ENCODE measurements at regions not wholly inside any gene's neighbourhood (a gene's known extent, or its start where the extent isn't known, plus 50 kb on each side); places are given as distances from the start of the nearest gene placed in this dataset.

- Histone ChIP-seq H3K4me3 (ENCODE audit: low read depth, low read length) (no peak overlapping the region), H3K36me3 (ENCODE audit: control insufficient read depth, insufficient read depth, low read length) (no peaks in the 10 kb centered on the region), H3K9me3 (ENCODE audit: control insufficient read depth, insufficient read depth, low read length) (no peaks in the 10 kb centered on the region), H3K27me3 (ENCODE audit: control insufficient read depth, insufficient read depth, low read length) (no peaks in the 10 kb centered on the region), H3K4me1 (ENCODE audit: control insufficient read depth, insufficient read depth, low read length) (no peaks in the 10 kb centered on the region), H3K27ac (ENCODE audit: low read depth, low read length) (no peak overlapping the region)
- no peak for DNase-seq (ENCODE audit: low read depth in 4 of 6, low spot score in 6 of 6)
- 86% methylated on average over 2 of the region's 6 CpGs for WGBS (ENCODE audit: insufficient coverage)
These were observed 149.0 kb upstream of the FAM20A start for GRCh38 chr17:68750208-68750562.

- Histone ChIP-seq H3K4me3 (ENCODE audit: low read depth, low read length) (no peak overlapping the region), H3K27me3 (ENCODE audit: control insufficient read depth, insufficient read depth, low read length) (no peaks in the 10 kb centered on the region), H3K9me3 (ENCODE audit: control insufficient read depth, insufficient read depth, low read length) (no peaks in the 10 kb centered on the region), H3K4me1 (ENCODE audit: control insufficient read depth, insufficient read depth, low read length) (no peaks in the 10 kb centered on the region), H3K36me3 (ENCODE audit: control insufficient read depth, insufficient read depth, low read length) (no peaks in the 10 kb centered on the region), H3K27ac (ENCODE audit: low read depth, low read length) (peak overlapping the region; percentile 38)
- 63% methylated on average over 7 of the region's 12 CpGs for WGBS (ENCODE audit: insufficient coverage)
- DNase-seq (ENCODE audit: low read depth in 4 of 6, low spot score in 6 of 6): peak in 1 of 6 donors; percentile 12
These were observed 148.4 kb upstream of the FAM20A start for GRCh38 chr17:68749349-68750207.

- no peak overlapping the region for H3K4me3 ChIP-seq (ENCODE audit: low read depth, low read length)
- no peak for DNase-seq (ENCODE audit: low read depth in 4 of 6, low spot score in 6 of 6)
- no peaks in the 10 kb centered on the region for H3K27me3 ChIP-seq (ENCODE audit: control insufficient read depth, insufficient read depth, low read length)
- no peaks in the 10 kb centered on the region for H3K36me3 ChIP-seq (ENCODE audit: control insufficient read depth, insufficient read depth, low read length)
- no peaks in the 10 kb centered on the region for H3K9me3 ChIP-seq (ENCODE audit: control insufficient read depth, insufficient read depth, low read length)
- H3K27ac ChIP-seq (ENCODE audit: low read depth, low read length): no peak overlapping the region
- WGBS (ENCODE audit: insufficient coverage): 100% methylated on average over 2 of the region's 2 CpGs
- no peaks in the 10 kb centered on the region for H3K4me1 ChIP-seq (ENCODE audit: control insufficient read depth, insufficient read depth, low read length)
These were observed 147.2 kb upstream of the FAM20A start for GRCh38 chr17:68748381-68748780.

GRCh38 chr17:68740555-68741447, 139.6 kb upstream of the FAM20A start:
- H3K27ac ChIP-seq (ENCODE audit: low read depth, low read length): no peak overlapping the region
- no peak for DNase-seq (ENCODE audit: low read depth in 4 of 6, low spot score in 6 of 6)
- no peaks in the 10 kb centered on the region for H3K27me3 ChIP-seq (ENCODE audit: control insufficient read depth, insufficient read depth, low read length)
- no peaks in the 10 kb centered on the region for H3K36me3 ChIP-seq (ENCODE audit: control insufficient read depth, insufficient read depth, low read length)
- H3K4me1 ChIP-seq (ENCODE audit: control insufficient read depth, insufficient read depth, low read length): no peaks in the 10 kb centered on the region
- H3K9me3 ChIP-seq (ENCODE audit: control insufficient read depth, insufficient read depth, low read length): peaks cover 1% of the 10 kb centered on the region
- 100% methylated on average over 1 of the region's 8 CpGs for WGBS (ENCODE audit: insufficient coverage)
- H3K4me3 ChIP-seq (ENCODE audit: low read depth, low read length): no peak overlapping the region

GRCh38 chr17:68737761-68738443, 136.7 kb upstream of the FAM20A start:
- Histone ChIP-seq H3K4me3 (ENCODE audit: low read depth, low read length) (no peak overlapping the region), H3K9me3 (ENCODE audit: control insufficient read depth, insufficient read depth, low read length) (peaks cover 1% of the 10 kb centered on the region), H3K27ac (ENCODE audit: low read depth, low read length) (no peak overlapping the region), H3K4me1 (ENCODE audit: control insufficient read depth, insufficient read depth, low read length) (no peaks in the 10 kb centered on the region), H3K27me3 (ENCODE audit: control insufficient read depth, insufficient read depth, low read length) (no peaks in the 10 kb centered on the region), H3K36me3 (ENCODE audit: control insufficient read depth, insufficient read depth, low read length) (no peaks in the 10 kb centered on the region)
- WGBS (ENCODE audit: insufficient coverage): 70% methylated on average over 2 of the region's 6 CpGs
- DNase-seq (ENCODE audit: low read depth in 4 of 6, low spot score in 6 of 6): peak in 1 of 6 donors; percentile 29

- H3K27ac ChIP-seq (ENCODE audit: low read depth, low read length): no peak overlapping the region
These were observed 133.8 kb upstream of the FAM20A start for GRCh38 chr17:68734931-68735330.

GRCh38 chr17:68734187-68734900, 133.2 kb upstream of the FAM20A start:
- H3K4me3 ChIP-seq (ENCODE audit: low read depth, low read length): no peak overlapping the region
- no peaks in the 10 kb centered on the region for H3K9me3 ChIP-seq (ENCODE audit: control insufficient read depth, insufficient read depth, low read length)
- no peaks in the 10 kb centered on the region for H3K36me3 ChIP-seq (ENCODE audit: control insufficient read depth, insufficient read depth, low read length)
- H3K27ac ChIP-seq (ENCODE audit: low read depth, low read length): no peak overlapping the region
- WGBS (ENCODE audit: insufficient coverage): 78% methylated on average over 3 of the region's 6 CpGs
- no peak for DNase-seq (ENCODE audit: low read depth in 4 of 6, low spot score in 6 of 6)
- no peaks in the 10 kb centered on the region for H3K27me3 ChIP-seq (ENCODE audit: control insufficient read depth, insufficient read depth, low read length)
- no peaks in the 10 kb centered on the region for H3K4me1 ChIP-seq (ENCODE audit: control insufficient read depth, insufficient read depth, low read length)

More at GRCh38 chr17:68734931-68735330, 133.8 kb upstream of the FAM20A start:
- Histone ChIP-seq H3K4me3 (ENCODE audit: low read depth, low read length) (no peak overlapping the region), H3K9me3 (ENCODE audit: control insufficient read depth, insufficient read depth, low read length) (no peaks in the 10 kb centered on the region), H3K4me1 (ENCODE audit: control insufficient read depth, insufficient read depth, low read length) (no peaks in the 10 kb centered on the region), H3K36me3 (ENCODE audit: control insufficient read depth, insufficient read depth, low read length) (no peaks in the 10 kb centered on the region), H3K27me3 (ENCODE audit: control insufficient read depth, insufficient read depth, low read length) (no peaks in the 10 kb centered on the region)
- peak in 1 of 6 donors; percentile 72 for DNase-seq (ENCODE audit: low read depth in 4 of 6, low spot score in 6 of 6)

- Histone ChIP-seq H3K27ac (ENCODE audit: low read depth, low read length) (no peak overlapping the region), H3K4me1 (ENCODE audit: control insufficient read depth, insufficient read depth, low read length) (no peaks in the 10 kb centered on the region), H3K9me3 (ENCODE audit: control insufficient read depth, insufficient read depth, low read length) (no peaks in the 10 kb centered on the region), H3K4me3 (ENCODE audit: low read depth, low read length) (no peak overlapping the region), H3K36me3 (ENCODE audit: control insufficient read depth, insufficient read depth, low read length) (no peaks in the 10 kb centered on the region), H3K27me3 (ENCODE audit: control insufficient read depth, insufficient read depth, low read length) (no peaks in the 10 kb centered on the region)
- no peak for DNase-seq (ENCODE audit: low read depth in 4 of 6, low spot score in 6 of 6)
- no CpG with 5 or more reads among the region's 4 CpGs for WGBS (ENCODE audit: insufficient coverage)
These were observed 132.3 kb upstream of the FAM20A start for GRCh38 chr17:68733241-68734176.

Measured in spinal cord (tissue), 9 donors.